IMR-90 (cell line): ENCODE measurements at regions not wholly inside any gene's neighbourhood (a gene's known extent, or its start where the extent isn't known, plus 50 kb on each side); places are given as distances from the start of the nearest gene placed in this dataset.

Experiments
- CEBPB ChIP-seq: IDR thresholded peaks from 2 replicates; pipeline ENCODE4 v1.6.1; 2012; ENCODE audit warnings: low read depth, low read length, improper control_type of control experiment
- CTCF ChIP-seq: conservative IDR thresholded peaks from 2 replicates; pipeline ENCODE4 v1.5.1; 2012; ENCODE audit warnings: mild to moderate bottlenecking, low read depth, low read length, improper control_type of control experiment
- FOS ChIP-seq: fragments of 150-350 bp; IDR thresholded peaks from 2 replicates; pipeline ENCODE4 v1.6.1; 2016; ENCODE audit warnings: low read depth, low read length
- MAFK ChIP-seq: IDR thresholded peaks from 2 replicates; pipeline ENCODE4 v1.6.1; 2012; ENCODE audit warnings: low read depth, low read length, improper control_type of control experiment
- MXI1 ChIP-seq: IDR thresholded peaks from 2 replicates; pipeline ENCODE4 v1.6.1; 2012; ENCODE audit warnings: low read depth, mild to moderate bottlenecking, low read length, moderate library complexity, borderline replicate concordance
- POLR2A ChIP-seq: IDR thresholded peaks from 2 replicates; pipeline ENCODE4 v1.6.1; 2012; ENCODE audit warnings: mild to moderate bottlenecking, low read depth, low read length
- TF ChIP-seq, protein P1 (sequence below): fragments of 150-350 bp; IDR thresholded peaks from 2 replicates; pipeline ENCODE4 v1.6.1; 2017; ENCODE audit warnings: mild to moderate bottlenecking, antibody characterized with exemption, low read length, low read depth
- TF ChIP-seq, protein P2 (sequence below): fragments of 150-350 bp; IDR thresholded peaks from 2 replicates; pipeline ENCODE4 v1.6.1; 2016; ENCODE audit warnings: low read depth, mild to moderate bottlenecking, low read length, moderate library complexity, borderline replicate concordance

DNA sequence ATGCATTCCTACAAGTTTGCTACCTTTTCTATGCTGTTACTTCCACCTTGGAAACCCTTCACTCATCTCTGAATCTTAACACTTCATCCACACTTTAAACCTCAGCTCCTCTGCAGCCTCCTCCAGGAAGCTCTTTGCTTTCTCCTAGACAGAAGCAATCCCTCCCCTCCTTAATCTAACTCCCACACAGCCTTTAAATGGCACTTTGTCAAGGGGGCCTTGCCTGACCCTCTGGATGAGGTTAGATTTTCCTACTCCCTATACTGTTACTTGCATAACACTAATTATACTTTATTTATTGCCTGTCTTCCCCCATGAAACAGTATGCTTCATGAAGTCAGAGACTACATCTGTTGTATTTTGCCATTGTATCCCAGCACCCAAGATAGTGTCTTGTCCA lies 394.6 kb downstream of the MED13L start:
- TF ChIP-seq CTCF (no peak), MXI1 (no peak), CEBPB (no peak), FOS (no peak), POLR2A (no peak), MAFK (no peak)
- TF ChIP-seq, protein P1, sequence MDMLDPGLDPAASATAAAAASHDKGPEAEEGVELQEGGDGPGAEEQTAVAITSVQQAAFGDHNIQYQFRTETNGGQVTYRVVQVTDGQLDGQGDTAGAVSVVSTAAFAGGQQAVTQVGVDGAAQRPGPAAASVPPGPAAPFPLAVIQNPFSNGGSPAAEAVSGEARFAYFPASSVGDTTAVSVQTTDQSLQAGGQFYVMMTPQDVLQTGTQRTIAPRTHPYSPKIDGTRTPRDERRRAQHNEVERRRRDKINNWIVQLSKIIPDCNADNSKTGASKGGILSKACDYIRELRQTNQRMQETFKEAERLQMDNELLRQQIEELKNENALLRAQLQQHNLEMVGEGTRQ: no peak
- TF ChIP-seq, protein P2, sequence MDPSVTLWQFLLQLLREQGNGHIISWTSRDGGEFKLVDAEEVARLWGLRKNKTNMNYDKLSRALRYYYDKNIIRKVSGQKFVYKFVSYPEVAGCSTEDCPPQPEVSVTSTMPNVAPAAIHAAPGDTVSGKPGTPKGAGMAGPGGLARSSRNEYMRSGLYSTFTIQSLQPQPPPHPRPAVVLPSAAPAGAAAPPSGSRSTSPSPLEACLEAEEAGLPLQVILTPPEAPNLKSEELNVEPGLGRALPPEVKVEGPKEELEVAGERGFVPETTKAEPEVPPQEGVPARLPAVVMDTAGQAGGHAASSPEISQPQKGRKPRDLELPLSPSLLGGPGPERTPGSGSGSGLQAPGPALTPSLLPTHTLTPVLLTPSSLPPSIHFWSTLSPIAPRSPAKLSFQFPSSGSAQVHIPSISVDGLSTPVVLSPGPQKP: no peak
